ENCODE measurements at regions not wholly inside any gene's neighbourhood (a gene's known extent, or its start where the extent isn't known, plus 50 kb on each side); places are given as distances from the start of the nearest gene placed in this dataset.
A peak's percentile ranks its signal among the peaks of the same experiment; 100 is the strongest.

- no peak for TF ChIP-seq CTCF (IDR thresholded peaks at IDR 0.05; ENCODE audit: control extremely low read depth, extremely low read depth, low read depth, missing control alignments)
- POLR2A ChIA-PET: no interaction called here
- no peak for DNase-seq (ENCODE audit: extremely low spot score)
- CTCF ChIA-PET: no interaction called here
Measured at GRCh38 chr5:73388740-73389139, 59.8 kb downstream of the FOXD1 start.

- no peak for DNase-seq (ENCODE audit: extremely low spot score)
- POLR2A ChIA-PET: no interaction called here
- CTCF ChIA-PET: no interaction called here
- no peak for TF ChIP-seq CTCF (IDR thresholded peaks at IDR 0.05; ENCODE audit: control extremely low read depth, extremely low read depth, low read depth, missing control alignments)
Measured at GRCh38 chr5:73388306-73388684, 60.3 kb downstream of the FOXD1 start.

- ChIA-PET POLR2A (no interaction called here), CTCF (no interaction called here)
- no peak for TF ChIP-seq CTCF (IDR thresholded peaks at IDR 0.05; ENCODE audit: control extremely low read depth, extremely low read depth, low read depth, missing control alignments)
- peak; percentile 39 for DNase-seq (ENCODE audit: extremely low spot score)
Measured at GRCh38 chr5:73387601-73388305, 60.8 kb downstream of the FOXD1 start.

GRCh38 chr5:73387149-73387591 is 61.4 kb downstream of the FOXD1 start:
- ChIA-PET CTCF (no interaction called here), POLR2A (no interaction called here)
- no peak for DNase-seq (ENCODE audit: extremely low spot score)
- no peak for TF ChIP-seq CTCF (IDR thresholded peaks at IDR 0.05; ENCODE audit: control extremely low read depth, extremely low read depth, low read depth, missing control alignments)

GRCh38 chr5:73384861-73385260 is 63.7 kb downstream of the FOXD1 start:
- no peak for DNase-seq (ENCODE audit: extremely low spot score)
- POLR2A ChIA-PET: no interaction called here
- TF ChIP-seq CTCF (IDR thresholded peaks at IDR 0.05; ENCODE audit: control extremely low read depth, extremely low read depth, low read depth, missing control alignments): no peak
- CTCF ChIA-PET: no interaction called here

- ChIA-PET CTCF (no interaction called here), POLR2A (no interaction called here)
- no peak for DNase-seq (ENCODE audit: extremely low spot score)
- TF ChIP-seq CTCF (IDR thresholded peaks at IDR 0.05; ENCODE audit: control extremely low read depth, extremely low read depth, low read depth, missing control alignments): no peak
Measured at GRCh38 chr5:73382401-73382740, 66.2 kb downstream of the FOXD1 start.
